Lower lobe of right lung (tissue), 2 donors: ENCODE measurements at regions not wholly inside any gene's neighbourhood (a gene's known extent, or its start where the extent isn't known, plus 50 kb on each side); places are given as distances from the start of the nearest gene placed in this dataset.

Experiments used
- ATAC-seq, 2 donors: fragments of 200-7000 bp; cut with Tn5 transposase; one replicate each; pipeline ENCODE4 v1.9.1; 2020 to 2022; ENCODE audit warnings: mild to moderate bottlenecking in 2 of 2, moderate library complexity in 2 of 2
- DNase-seq: peaks from one replicate; pipeline ENCODE4 v3.0.0-alpha.2; 2020
- H3K27ac ChIP-seq: fragments of 200-600 bp; one replicate; pipeline ENCODE4 v1.8.0; 2022
- H3K27me3 ChIP-seq: fragments of 200-600 bp; one replicate; pipeline ENCODE4 v1.8.0; 2022; ENCODE audit warnings: low read depth
- H3K36me3 ChIP-seq: fragments of 200-600 bp; one replicate; pipeline ENCODE4 v1.8.0; 2022; ENCODE audit warnings: mild to moderate bottlenecking
- H3K4me1 ChIP-seq: fragments of 200-600 bp; one replicate; pipeline ENCODE4 v1.8.0; 2022
- H3K4me3 ChIP-seq: fragments of 200-600 bp; one replicate; pipeline ENCODE4 v1.8.0; 2022; ENCODE audit warnings: mild to moderate bottlenecking
- H3K9me3 ChIP-seq: fragments of 200-600 bp; one replicate; pipeline ENCODE4 v1.8.0; 2022
- CTCF ChIP-seq: fragments of 200-600 bp; IDR thresholded peaks from one replicate; pipeline ENCODE4 v1.8.0; 2022; ENCODE audit warnings: antibody characterized with exemption, mild to moderate bottlenecking
- intact Hi-C: fragments of 100-400 bp; cut with DNase I; formaldehyde crosslinking; loops from one replicate; pipeline ENCODE4 v1.11.0; 2022
- donor health status: DM: no; HTN: yes; CAD: no; lungs with severe emphysema.

- Histone ChIP-seq H3K4me1 (peaks cover 10% of the 10 kb centered on the region), H3K36me3 (no peaks in the 10 kb centered on the region), H3K27me3 (no peaks in the 10 kb centered on the region), H3K27ac (no peak overlapping the region), H3K4me3 (no peak overlapping the region), H3K9me3 (no peaks in the 10 kb centered on the region)
- no peak for DNase-seq
- no peak for ATAC-seq
- intact Hi-C loops = no loop called here
- TF ChIP-seq CTCF = no peak
Observed at GRCh38 chrX:40470830-40471429, 109.8 kb upstream of the ATP6AP2 start.

DNA sequence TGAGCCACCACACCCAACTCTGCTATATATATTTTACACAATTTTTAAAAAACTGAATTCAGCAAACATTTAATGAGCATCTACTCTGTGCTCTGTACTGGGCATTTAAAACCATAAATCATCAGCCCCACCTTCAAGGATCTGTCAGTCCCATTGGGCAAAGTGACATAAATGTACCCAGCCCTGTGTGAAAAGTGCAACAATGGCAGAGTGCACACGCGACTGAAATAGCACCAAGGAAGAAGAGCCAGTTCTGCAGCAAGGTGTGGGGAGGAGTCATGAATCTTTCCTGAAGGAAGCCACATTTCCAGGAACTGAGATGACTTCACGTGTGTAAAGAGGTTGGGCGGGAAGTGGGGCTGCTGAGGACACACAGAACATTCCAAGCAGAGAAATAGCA lies 111.5 kb upstream of the ATP6AP2 start:
- no peak for TF ChIP-seq CTCF
- Histone ChIP-seq H3K4me3 (no peak overlapping the region), H3K9me3 (no peaks in the 10 kb centered on the region), H3K36me3 (no peaks in the 10 kb centered on the region), H3K27ac (no peak overlapping the region), H3K27me3 (no peaks in the 10 kb centered on the region), H3K4me1 (peaks cover 10% of the 10 kb centered on the region)
- ATAC-seq (no peak), DNase-seq (no peak)
- intact Hi-C loops = no loop called here

- no peak overlapping the region for H3K27ac ChIP-seq
- ATAC-seq = peak; percentile 90 to 92
- peak; percentile 32 for TF ChIP-seq CTCF
- no peaks in the 10 kb centered on the region for H3K36me3 ChIP-seq
- no peaks in the 10 kb centered on the region for H3K27me3 ChIP-seq
- peak; percentile 58 for DNase-seq
- H3K4me3 ChIP-seq = no peak overlapping the region
- intact Hi-C loops = no loop called here
- peaks cover 10% of the 10 kb centered on the region for H3K4me1 ChIP-seq
- H3K9me3 ChIP-seq = no peaks in the 10 kb centered on the region
Observed at GRCh38 chrX:40468033-40468846, 112.5 kb upstream of the ATP6AP2 start.

GRCh38 chrX:40467454-40467853 lies 113.3 kb upstream of the ATP6AP2 start:
- Histone ChIP-seq H3K27ac (no peak overlapping the region), H3K27me3 (no peaks in the 10 kb centered on the region), H3K4me3 (no peak overlapping the region), H3K4me1 (peaks cover 10% of the 10 kb centered on the region), H3K36me3 (no peaks in the 10 kb centered on the region), H3K9me3 (no peaks in the 10 kb centered on the region)
- DNase-seq (no peak), ATAC-seq (no peak)
- intact Hi-C loops = no loop called here
- no peak for TF ChIP-seq CTCF

DNA sequence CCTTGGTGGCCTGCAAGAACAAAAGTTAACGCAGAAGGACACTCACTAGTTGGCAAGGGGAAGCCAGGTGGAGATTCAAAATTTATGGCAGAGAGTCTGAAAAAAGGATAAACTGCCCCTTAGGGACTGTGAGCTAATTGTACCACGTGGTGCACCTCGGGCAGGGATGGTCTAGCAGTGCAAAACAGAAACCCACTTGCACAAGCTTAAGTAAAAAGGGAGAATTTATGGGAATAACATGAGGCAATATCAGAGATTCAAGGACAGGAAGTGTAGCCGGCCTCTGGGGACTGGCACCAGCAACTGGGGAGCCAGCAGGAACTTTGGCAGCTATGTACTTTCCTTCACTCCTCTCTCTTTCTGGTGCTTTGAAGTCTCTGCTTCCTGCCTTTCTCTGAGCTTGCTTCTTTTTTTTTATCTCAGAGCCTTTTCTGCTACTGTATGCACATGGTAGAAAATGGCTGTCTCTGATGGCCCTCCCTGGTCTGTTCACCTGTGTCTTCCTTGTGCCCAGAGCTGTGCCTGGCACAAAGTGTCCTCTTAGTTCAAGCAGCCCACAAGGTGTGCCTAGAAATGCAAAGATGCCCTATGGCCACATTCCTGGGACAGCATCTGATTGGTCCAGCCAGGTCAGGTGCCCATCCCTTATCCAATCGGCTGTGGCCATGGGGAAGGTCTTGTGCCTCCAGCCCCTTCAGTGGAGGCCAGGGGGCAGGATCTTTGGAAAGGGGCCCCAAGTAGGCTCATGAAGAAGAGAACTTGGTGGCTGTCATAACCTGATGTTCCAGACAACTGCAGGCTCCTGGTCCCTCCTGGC lies 114.8 kb upstream of the ATP6AP2 start:
- TF ChIP-seq CTCF = no peak
- H3K4me1 ChIP-seq = peaks cover 5% of the 10 kb centered on the region
- DNase-seq = no peak
- intact Hi-C loops = no loop called here
- H3K27ac ChIP-seq = no peak overlapping the region
- no peaks in the 10 kb centered on the region for H3K27me3 ChIP-seq
- no peaks in the 10 kb centered on the region for H3K9me3 ChIP-seq
- no peak overlapping the region for H3K4me3 ChIP-seq
- no peak for ATAC-seq
- H3K36me3 ChIP-seq = no peaks in the 10 kb centered on the region
